PC-9 (cell line): ENCODE measurements at regions not wholly inside any gene's neighbourhood (a gene's known extent, or its start where the extent isn't known, plus 50 kb on each side); places are given as distances from the start of the nearest gene placed in this dataset.
A peak's percentile ranks its signal among the peaks of the same experiment; 100 is the strongest.

Experiments
- BruUV-seq: library from RNA; stranded (reverse); fragments of 400-500 nt; replicated peaks from 2 replicates; lab custom pipeline; 2021; lab: Mats Ljungman, UMichigan
- CTCF ChIA-PET: fragments of 300-600 bp; sonication (Branson Sonifier 250); formaldehyde crosslinking; loops from one replicate; lab custom pipeline; 2022; ENCODE audit warnings: antibody characterized with exemption; lab: Charles Lee
- POLR2A ChIA-PET: fragments of 300-600 bp; sonication (Branson Sonifier 250); formaldehyde crosslinking; loops from one replicate; lab custom pipeline; 2022; ENCODE audit warnings: antibody characterized with exemption; ENCODE audit not compliant: unreplicated experiment; lab: Charles Lee
- DNase-seq, 2 experiments: peaks; one replicate each; pipeline versions ENCODE4 v3.0.0 to v3.0.0-alpha.2; 2015 to 2022; ENCODE audit warnings: mixed read lengths in 1 of 2
- H2AFZ ChIP-seq: fragments of 200-600 bp; sonication (generic); 2 replicates; pipeline ENCODE4 v1.8.1; 2017; ENCODE audit warnings: antibody characterized with exemption
- H3F3A ChIP-seq: fragments of 200-600 bp; sonication (generic); 2 replicates; pipeline ENCODE4 v1.8.1; 2017; ENCODE audit warnings: antibody characterized with exemption, mild to moderate bottlenecking, low read depth; ENCODE audit not compliant: insufficient read depth
- H3K27ac ChIP-seq: fragments of 200-600 bp; sonication (generic); 2 replicates; pipeline ENCODE4 v1.6.1; 2016; ENCODE audit warnings: mixed run types
- H3K27me3 ChIP-seq: fragments of 200-600 bp; sonication (generic); 2 replicates; pipeline ENCODE4 v1.6.1; 2016; ENCODE audit warnings: low read depth, mixed run types; ENCODE audit not compliant: insufficient read depth
- H3K36me3 ChIP-seq: fragments of 200-600 bp; sonication (generic); 2 replicates; pipeline ENCODE4 v1.6.1; 2016; ENCODE audit warnings: low read depth, mixed run types
- H3K4me1 ChIP-seq: fragments of 200-600 bp; sonication (generic); replicated peaks from 2 replicates; pipeline ENCODE4 v1.6.1; 2016; ENCODE audit warnings: mixed run types; ENCODE audit not compliant: insufficient read depth
- H3K4me2 ChIP-seq: fragments of 200-600 bp; sonication (generic); 2 replicates; pipeline ENCODE4 v1.6.1; 2017; ENCODE audit warnings: mixed run types
- H3K4me3 ChIP-seq: fragments of 200-600 bp; sonication (generic); 2 replicates; pipeline ENCODE4 v1.6.1; 2016; ENCODE audit warnings: mixed run types
- H3K79me2 ChIP-seq: fragments of 200-600 bp; sonication (generic); 2 replicates; pipeline ENCODE4 v1.6.1; 2017; ENCODE audit warnings: low read depth, mixed run types
- H3K9me2 ChIP-seq: fragments of 200-600 bp; sonication (generic); 2 replicates; pipeline ENCODE4 v1.8.1; 2017; ENCODE audit warnings: mild to moderate bottlenecking; ENCODE audit not compliant: insufficient read depth
- H3K9me3 ChIP-seq: fragments of 200-600 bp; sonication (generic); 2 replicates; pipeline ENCODE4 v1.8.1; 2016; ENCODE audit warnings: low read depth; ENCODE audit not compliant: insufficient read depth
- H4K20me1 ChIP-seq: fragments of 200-600 bp; sonication (generic); 2 replicates; pipeline ENCODE4 v1.8.1; 2017; ENCODE audit not compliant: insufficient read depth
- EZH2 ChIP-seq: fragments of 200-600 bp; sonication (generic); IDR thresholded peaks from 2 replicates; pipeline ENCODE4 v1.8.0; 2017; ENCODE audit warnings: antibody characterized with exemption, low read depth
- intact Hi-C: fragments of 100-400 bp; cut with micrococcal nuclease; formaldehyde crosslinking; loops from one replicate; pipeline ENCODE4 v1.10.0; 2022; ENCODE audit not compliant: unreplicated experiment
- TF ChIP-seq, protein P1 (sequence below): fragments of 200-600 bp; sonication (generic); conservative IDR thresholded peaks from 2 replicates; pipeline ENCODE4 v1.6.1; 2017; ENCODE audit warnings: mixed run types, antibody characterized with exemption, mild to moderate bottlenecking, moderate library complexity

DNA sequence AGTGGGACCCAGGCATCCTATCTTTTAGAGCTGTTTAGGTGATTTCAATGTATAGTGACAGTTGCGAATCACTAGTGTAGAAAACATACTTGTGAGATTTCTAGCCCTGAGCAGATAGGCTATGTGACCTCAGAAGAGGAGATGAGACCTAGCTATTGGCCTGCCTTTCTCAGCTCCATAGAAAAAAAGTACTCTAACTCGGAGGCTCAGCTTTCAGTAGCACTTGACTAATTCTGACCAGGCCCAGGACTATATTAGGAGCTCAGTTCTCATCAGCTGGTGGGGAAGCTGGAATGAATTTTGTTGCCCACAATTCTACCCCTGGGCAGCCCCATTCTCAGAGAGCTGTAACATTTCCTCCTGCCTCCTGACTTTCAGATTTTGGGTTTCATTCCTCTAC, 179.9 kb upstream of the NAMPT start:
- CTCF ChIA-PET, result interaction anchor here (0.5 to 1.3 kb wide), 3 partner anchors 154 to 288 kb away, joined by 3 to 4 read pairs (median 3); no protein-coding TSS in a partner anchor
- intact Hi-C loops, result loop anchor here (5.0 to 10.0 kb wide), 2 partner anchors 198 to 270 kb away; partner anchors contain the start of gene CCDC71L
- TF ChIP-seq, protein P1, sequence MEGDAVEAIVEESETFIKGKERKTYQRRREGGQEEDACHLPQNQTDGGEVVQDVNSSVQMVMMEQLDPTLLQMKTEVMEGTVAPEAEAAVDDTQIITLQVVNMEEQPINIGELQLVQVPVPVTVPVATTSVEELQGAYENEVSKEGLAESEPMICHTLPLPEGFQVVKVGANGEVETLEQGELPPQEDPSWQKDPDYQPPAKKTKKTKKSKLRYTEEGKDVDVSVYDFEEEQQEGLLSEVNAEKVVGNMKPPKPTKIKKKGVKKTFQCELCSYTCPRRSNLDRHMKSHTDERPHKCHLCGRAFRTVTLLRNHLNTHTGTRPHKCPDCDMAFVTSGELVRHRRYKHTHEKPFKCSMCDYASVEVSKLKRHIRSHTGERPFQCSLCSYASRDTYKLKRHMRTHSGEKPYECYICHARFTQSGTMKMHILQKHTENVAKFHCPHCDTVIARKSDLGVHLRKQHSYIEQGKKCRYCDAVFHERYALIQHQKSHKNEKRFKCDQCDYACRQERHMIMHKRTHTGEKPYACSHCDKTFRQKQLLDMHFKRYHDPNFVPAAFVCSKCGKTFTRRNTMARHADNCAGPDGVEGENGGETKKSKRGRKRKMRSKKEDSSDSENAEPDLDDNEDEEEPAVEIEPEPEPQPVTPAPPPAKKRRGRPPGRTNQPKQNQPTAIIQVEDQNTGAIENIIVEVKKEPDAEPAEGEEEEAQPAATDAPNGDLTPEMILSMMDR, result no peak
- no peak for TF ChIP-seq EZH2
- POLR2A ChIA-PET, result no interaction called here
- Histone ChIP-seq H3F3A (peaks cover 21% of the 10 kb centered on the region), H3K79me2 (no peaks in the 10 kb centered on the region), H3K27ac (no peak overlapping the region), H3K36me3 (no peaks in the 10 kb centered on the region), H4K20me1 (no peaks in the 10 kb centered on the region), H2AFZ (no peak overlapping the region), H3K4me1 (peaks cover 38% of the 10 kb centered on the region), H3K9me3 (no peaks in the 10 kb centered on the region), H3K9me2 (no peaks in the 10 kb centered on the region), H3K27me3 (no peaks in the 10 kb centered on the region), H3K4me3 (no peak overlapping the region), H3K4me2 (no peak overlapping the region)
- no peak for DNase-seq
- BruUV-seq, result no TSS peak

DNA sequence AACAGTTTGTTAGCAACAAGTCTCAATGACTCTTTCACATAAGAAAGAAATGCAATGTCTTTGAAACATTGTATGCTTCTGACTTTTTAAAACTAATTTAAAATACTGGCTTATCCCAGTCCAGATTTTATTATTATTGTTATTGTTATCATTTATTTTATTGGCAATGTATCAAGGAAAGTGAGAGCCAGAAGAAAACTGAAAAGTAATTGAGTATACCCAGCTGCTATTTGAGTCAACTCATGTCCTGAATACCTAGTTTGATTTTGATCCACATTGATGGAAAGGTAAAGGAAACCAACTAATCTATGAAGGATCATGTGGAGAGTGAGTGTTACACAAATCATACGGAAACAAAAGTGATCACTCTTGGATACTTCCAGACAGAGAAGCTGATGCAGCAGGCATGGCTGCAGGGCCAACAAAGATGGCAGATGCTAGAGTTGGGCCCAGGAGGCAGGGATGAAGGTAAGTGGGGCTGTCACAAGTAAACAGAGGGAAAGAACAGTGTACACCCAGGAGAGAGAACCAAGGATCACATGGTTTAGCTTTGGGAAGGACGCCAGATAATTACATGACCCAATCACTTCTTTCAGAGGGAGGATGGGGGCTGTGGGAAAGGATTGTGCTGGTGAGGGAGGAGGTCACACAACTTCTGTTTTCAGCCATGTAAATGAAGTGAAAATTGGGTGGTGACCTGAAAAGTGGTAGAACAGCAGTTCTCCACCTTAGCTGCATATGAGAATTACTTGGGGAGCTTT, 179.2 kb upstream of the NAMPT start:
- H4K20me1 ChIP-seq, result no peaks in the 10 kb centered on the region
- BruUV-seq, result no TSS peak
- no peak overlapping the region for H3K27ac ChIP-seq
- ChIA-PET CTCF (interaction anchor here (1.3 kb wide), 1 partner anchor 273 kb away, joined by 4 read pairs; no protein-coding TSS in a partner anchor), POLR2A (interaction anchor here (0.7 kb wide), 1 partner anchor 313 kb away, joined by 3 read pairs; no protein-coding TSS in a partner anchor)
- H3K27me3 ChIP-seq, result no peaks in the 10 kb centered on the region
- no peak for DNase-seq
- peaks cover under 1% of the 10 kb centered on the region; the same call in 1 of the 2 replicates for H3K9me3 ChIP-seq
- peaks cover 40% of the 10 kb centered on the region for H3K4me1 ChIP-seq
- H3K79me2 ChIP-seq, result no peaks in the 10 kb centered on the region
- TF ChIP-seq, protein P1, result no peak
- TF ChIP-seq EZH2, result no peak
- no peak overlapping the region for H2AFZ ChIP-seq
- H3K36me3 ChIP-seq, result no peaks in the 10 kb centered on the region
- H3K9me2 ChIP-seq, result no peaks in the 10 kb centered on the region
- H3K4me2 ChIP-seq, result no peak overlapping the region
- H3K4me3 ChIP-seq, result no peak overlapping the region
- intact Hi-C loops, result loop anchor here (5.0 to 10.0 kb wide), 2 partner anchors 198 to 271 kb away; partner anchors contain the start of gene CCDC71L
- H3F3A ChIP-seq, result peaks cover 21% of the 10 kb centered on the region

DNA sequence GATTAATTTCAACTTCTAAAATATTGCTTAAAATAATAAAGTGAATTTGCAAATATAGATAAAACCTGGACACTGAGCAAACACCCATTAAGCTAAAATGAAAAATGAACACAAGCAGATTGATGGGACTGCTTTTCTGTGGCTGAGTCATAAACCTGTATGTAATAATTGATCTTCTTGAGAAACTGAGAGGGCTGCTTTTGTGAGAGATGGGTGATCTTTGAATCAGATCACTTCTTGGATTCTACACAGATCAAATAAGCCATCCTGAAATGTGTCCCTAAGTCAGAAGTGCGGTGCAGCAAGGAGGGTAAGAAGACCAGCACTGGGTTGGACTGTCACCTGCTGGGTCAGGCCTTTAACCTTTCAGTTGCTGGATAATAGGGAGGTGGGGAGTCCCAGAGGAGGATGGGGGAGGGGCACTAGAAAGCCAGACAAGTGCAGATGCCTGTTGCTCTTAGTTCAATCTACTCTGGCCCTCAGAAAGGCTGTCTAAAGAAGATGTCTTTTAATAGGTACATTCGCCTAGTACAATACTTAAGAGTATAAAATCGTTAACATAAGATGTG, 178.2 kb upstream of the NAMPT start:
- Histone ChIP-seq H4K20me1 (no peaks in the 10 kb centered on the region), H3F3A (peaks cover 21% of the 10 kb centered on the region), H3K9me2 (no peaks in the 10 kb centered on the region), H3K4me2 (peak overlapping the region; percentile 66), H3K4me1 (peaks cover 40% of the 10 kb centered on the region), H2AFZ (peak overlapping the region; percentile 25; the same call in 1 of the 2 replicates), H3K27ac (peak overlapping the region; percentile 88), H3K79me2 (no peaks in the 10 kb centered on the region), H3K9me3 (peaks cover 8% of the 10 kb centered on the region; the same call in 1 of the 2 replicates), H3K36me3 (no peaks in the 10 kb centered on the region), H3K27me3 (no peaks in the 10 kb centered on the region), H3K4me3 (no peak overlapping the region)
- BruUV-seq, result no TSS peak
- DNase-seq, result no peak
- ChIA-PET CTCF (interaction anchor here (0.6 to 1.8 kb wide), 9 partner anchors 14 to 715 kb away, joined by 3 to 19 read pairs (median 6); partner anchors contain the start of gene NAMPT), POLR2A (interaction anchor here (0.5 to 0.8 kb wide), 5 partner anchors 118 to 499 kb away, joined by 3 to 13 read pairs (median 6); partner anchors contain the start of gene NAMPT)
- TF ChIP-seq, protein P1, result no peak
- no peak for TF ChIP-seq EZH2
- intact Hi-C loops, result loop anchor here (1.0 to 10.0 kb wide), 4 partner anchors 79 to 285 kb away; partner anchors contain the start of gene CCDC71L
